ENCODE measurements at regions not wholly inside any gene's neighbourhood (a gene's known extent, or its start where the extent isn't known, plus 50 kb on each side); places are given as distances from the start of the nearest gene placed in this dataset.

DNA sequence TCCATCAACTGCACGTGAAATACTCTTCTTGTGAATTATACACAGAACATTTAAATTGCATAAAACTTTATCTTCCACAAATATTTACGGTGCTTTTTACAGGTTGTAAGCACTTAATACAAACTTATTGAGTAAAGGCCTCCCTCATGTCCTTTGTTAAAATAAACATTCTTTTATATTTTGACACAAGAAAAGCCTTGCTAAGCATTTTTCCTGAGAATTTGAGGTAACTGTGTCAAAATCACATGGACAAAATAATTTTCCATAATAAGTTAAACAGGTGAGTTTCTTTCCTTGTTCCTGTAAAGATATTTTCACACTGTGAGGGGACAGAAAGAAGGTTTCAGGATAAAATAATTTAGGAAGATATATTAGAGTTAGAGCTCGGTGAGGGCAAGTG, 1317.1 kb upstream of the ZEB2 start:
- DNase-seq (ENCODE audit: low read depth) = no peak
- TF ChIP-seq, protein P1, sequence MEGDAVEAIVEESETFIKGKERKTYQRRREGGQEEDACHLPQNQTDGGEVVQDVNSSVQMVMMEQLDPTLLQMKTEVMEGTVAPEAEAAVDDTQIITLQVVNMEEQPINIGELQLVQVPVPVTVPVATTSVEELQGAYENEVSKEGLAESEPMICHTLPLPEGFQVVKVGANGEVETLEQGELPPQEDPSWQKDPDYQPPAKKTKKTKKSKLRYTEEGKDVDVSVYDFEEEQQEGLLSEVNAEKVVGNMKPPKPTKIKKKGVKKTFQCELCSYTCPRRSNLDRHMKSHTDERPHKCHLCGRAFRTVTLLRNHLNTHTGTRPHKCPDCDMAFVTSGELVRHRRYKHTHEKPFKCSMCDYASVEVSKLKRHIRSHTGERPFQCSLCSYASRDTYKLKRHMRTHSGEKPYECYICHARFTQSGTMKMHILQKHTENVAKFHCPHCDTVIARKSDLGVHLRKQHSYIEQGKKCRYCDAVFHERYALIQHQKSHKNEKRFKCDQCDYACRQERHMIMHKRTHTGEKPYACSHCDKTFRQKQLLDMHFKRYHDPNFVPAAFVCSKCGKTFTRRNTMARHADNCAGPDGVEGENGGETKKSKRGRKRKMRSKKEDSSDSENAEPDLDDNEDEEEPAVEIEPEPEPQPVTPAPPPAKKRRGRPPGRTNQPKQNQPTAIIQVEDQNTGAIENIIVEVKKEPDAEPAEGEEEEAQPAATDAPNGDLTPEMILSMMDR (conservative IDR thresholded peaks at IDR 0.05; ENCODE audit: low read length) = no peak
- H3K4me3 ChIP-seq (ENCODE audit: low read length) = no peak overlapping the region

DNA sequence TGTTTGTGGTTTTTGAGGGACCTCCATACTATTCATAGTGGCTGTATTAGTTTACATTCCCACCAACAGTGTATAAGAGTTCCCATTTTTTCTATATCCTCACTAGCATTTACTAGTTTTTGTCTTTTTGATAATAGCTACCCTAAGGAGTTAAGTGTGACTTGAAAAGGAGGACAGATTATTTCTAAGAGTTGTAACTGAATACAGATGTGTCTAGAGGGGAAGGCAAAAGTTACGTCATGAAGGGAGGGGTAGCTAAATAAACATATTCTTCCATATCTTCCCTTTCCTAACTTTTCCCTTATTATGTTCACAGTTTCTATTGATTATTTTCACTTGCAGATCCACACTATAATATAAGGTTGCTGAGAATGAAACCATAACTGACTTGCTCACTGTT, 1315.7 kb upstream of the ZEB2 start:
- TF ChIP-seq, protein P1 (conservative IDR thresholded peaks at IDR 0.05; ENCODE audit: low read length) = no peak
- H3K4me3 ChIP-seq (ENCODE audit: low read length) = no peak overlapping the region
- DNase-seq (ENCODE audit: low read depth) = no peak

DNA sequence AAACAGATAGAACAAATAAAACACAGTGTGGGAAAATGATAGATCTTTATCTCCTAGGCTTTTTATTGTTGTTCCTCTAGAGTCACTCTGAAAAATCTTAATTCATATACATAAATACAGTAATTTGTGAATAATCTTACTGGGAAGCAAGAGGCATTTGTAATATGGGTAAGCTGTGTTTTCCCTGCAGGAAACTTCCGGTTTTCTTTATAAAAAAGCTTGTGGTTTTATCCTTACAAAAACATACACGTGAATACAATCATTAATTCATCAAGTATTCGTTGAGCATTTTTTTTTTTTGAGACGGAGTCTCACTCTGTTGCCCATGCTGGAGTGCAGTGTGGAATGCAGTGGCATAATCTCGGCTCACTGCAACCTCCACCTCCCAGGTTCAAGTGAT, 1312.8 kb upstream of the ZEB2 start:
- no peak for DNase-seq (ENCODE audit: low read depth)
- no peak overlapping the region for H3K4me3 ChIP-seq (ENCODE audit: low read length)
- TF ChIP-seq, protein P1 (conservative IDR thresholded peaks at IDR 0.05; ENCODE audit: low read length) = no peak

DNA sequence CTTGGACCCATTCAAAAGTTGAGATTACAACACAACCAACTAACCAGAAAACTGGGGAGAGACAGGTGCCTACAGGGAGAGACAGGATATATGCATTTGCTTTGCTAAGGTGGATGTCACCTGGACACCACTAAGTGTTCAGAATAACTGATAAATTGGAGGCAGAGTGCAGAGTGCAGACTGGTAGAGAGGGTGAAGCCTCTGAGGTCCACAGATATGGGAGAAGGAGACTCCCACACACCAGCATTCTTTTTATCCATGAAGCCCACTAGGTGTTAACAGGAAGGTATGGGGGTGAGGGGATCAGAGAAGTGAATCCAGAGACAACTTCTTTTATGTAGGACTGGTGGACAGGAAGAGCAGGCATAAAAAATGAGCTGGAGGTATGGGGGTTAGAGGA, 1310.0 kb upstream of the ZEB2 start:
- TF ChIP-seq, protein P1 (conservative IDR thresholded peaks at IDR 0.05; ENCODE audit: low read length) = no peak
- no peak for DNase-seq (ENCODE audit: low read depth)
- no peak overlapping the region for H3K4me3 ChIP-seq (ENCODE audit: low read length)

DNA sequence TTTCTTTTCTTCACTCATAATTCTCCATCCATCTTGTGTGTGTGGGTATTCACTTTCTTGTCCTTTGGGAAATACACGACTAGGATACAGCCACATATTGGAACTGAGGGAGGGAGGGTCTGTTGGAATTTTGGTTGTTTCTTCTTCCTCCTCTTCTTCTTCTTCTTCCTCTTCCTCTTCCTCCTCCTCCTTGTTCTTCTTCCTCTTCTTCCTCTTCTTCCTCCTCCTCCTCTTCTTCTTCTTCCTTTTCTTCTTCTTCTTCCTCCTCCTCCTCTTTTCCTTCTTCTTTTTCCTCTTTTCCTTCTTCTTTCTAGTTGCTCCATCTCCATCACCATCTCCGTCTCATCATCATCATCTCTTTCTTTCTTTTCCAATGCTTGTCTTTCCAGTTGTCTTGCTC, 1307.3 kb upstream of the ZEB2 start:
- no peak for DNase-seq (ENCODE audit: low read depth)
- TF ChIP-seq, protein P1 (conservative IDR thresholded peaks at IDR 0.05; ENCODE audit: low read length) = no peak
- H3K4me3 ChIP-seq (ENCODE audit: low read length) = no peak overlapping the region

DNA sequence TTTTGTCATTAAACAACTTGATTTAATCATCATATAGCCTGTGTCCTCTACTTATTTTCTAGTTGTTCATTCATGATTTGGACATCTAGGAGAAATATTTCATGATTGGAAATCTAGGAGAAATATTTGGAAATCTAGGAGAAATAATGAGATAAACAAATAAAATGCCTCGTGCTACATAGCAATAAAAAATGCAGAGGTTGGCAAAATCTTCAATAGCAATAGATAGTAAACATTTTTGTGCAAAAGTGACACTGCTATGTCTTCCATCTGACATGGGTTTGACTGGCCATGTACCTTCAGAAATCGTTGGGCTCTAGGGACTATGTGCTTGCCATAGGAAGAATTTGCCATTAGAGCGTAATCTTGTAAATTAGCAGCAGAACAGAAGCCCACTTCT, 1304.5 kb upstream of the ZEB2 start:
- TF ChIP-seq, protein P1 (conservative IDR thresholded peaks at IDR 0.05; ENCODE audit: low read length) = no peak
- DNase-seq (ENCODE audit: low read depth) = no peak
- H3K4me3 ChIP-seq (ENCODE audit: low read length) = no peak overlapping the region

DNA sequence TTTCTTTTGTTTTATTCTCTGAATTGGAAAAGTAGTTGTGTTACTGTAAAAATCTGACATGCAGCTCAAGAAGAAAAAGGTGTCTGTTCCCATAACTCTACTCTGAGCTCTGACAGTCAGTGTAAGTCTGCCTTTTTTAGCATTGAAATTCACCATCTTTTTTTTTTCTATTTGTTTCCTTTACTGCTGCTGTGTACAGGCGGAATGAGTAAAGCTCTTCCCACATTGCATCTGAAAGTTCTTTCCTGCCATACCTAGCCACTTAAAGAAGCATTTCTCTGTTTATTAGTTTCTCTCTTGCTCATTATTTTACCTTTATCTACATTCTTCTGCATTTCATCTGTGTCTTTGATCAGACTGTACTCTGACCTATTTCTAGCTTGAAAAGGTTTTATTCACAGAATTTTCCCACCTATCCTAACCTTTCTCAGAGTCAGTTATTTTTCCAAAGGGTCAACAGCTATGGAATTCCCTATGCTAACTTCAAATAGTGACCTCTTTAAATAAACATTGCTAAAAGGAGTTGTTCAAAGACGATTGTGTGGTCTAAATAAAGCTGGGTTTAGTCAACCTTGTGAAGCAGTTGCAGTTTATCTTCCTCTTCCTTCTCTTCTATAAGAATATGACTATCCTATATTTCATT, 1303.1 kb upstream of the ZEB2 start:
- H3K4me3 ChIP-seq (ENCODE audit: low read length) = no peak overlapping the region
- TF ChIP-seq, protein P1 (conservative IDR thresholded peaks at IDR 0.05; ENCODE audit: low read length) = no peak
- no peak for DNase-seq (ENCODE audit: low read depth)
